ENCODE measurements at regions not wholly inside any gene's neighbourhood (a gene's known extent, or its start where the extent isn't known, plus 50 kb on each side); places are given as distances from the start of the nearest gene placed in this dataset.
A peak's percentile ranks its signal among the peaks of the same experiment; 100 is the strongest.

- Histone ChIP-seq H2BK5ac (ENCODE audit: low read depth, low read length, poor library complexity, severe bottlenecking) (peak overlapping the region; percentile 94), H3K18ac (ENCODE audit: low read depth, low read length) (no peak overlapping the region), H4K91ac (ENCODE audit: insufficient read depth, low read depth, low read length) (no peak overlapping the region; the same call in 1 of the 2 replicates), H3K14ac (replicated peaks; ENCODE audit: low read depth, low read length) (no peak overlapping the region), H3K27me3 (ENCODE audit: control insufficient read depth, insufficient read depth, low read length) (no peaks in the 10 kb centered on the region), H3K4ac (ENCODE audit: low read depth, low read length) (no peak overlapping the region), H2AFZ (replicated peaks; ENCODE audit: low read length, poor library complexity) (no peak overlapping the region), H2BK20ac (ENCODE audit: low read depth, low read length) (no peak overlapping the region), H2AK9ac (replicated peaks; ENCODE audit: low read depth, low read length, poor library complexity) (no peak overlapping the region), H3K79me1 (ENCODE audit: low read depth in 1 of 2, low read length in 2 of 2) (no peaks in the 10 kb centered on the region), H3K9ac (ENCODE audit: low read depth, low read length) (no peak overlapping the region), H2BK120ac (ENCODE audit: low read depth, low read length) (no peak overlapping the region; the same call in 1 of the 2 replicates), H3K27ac (ENCODE audit: insufficient read depth, low read length) (peak overlapping the region; percentile 18; the same call in 1 of the 2 replicates), H3K4me3 (ENCODE audit: insufficient read depth, low read depth, low read length) (no peak overlapping the region), H3K23ac (ENCODE audit: low read depth, low read length) (no peak overlapping the region), H3K56ac (ENCODE audit: extremely low read depth, insufficient read depth, low read length) (0 out of 2 replicates have a peak overlapping the region, but pooled peaks have one; percentile 35), H3K36me3 (ENCODE audit: control insufficient read depth, insufficient read depth, low read length) (no peaks in the 10 kb centered on the region), H3K9me1 (ENCODE audit: insufficient read depth, low read length) (no peaks in the 10 kb centered on the region), H2AK5ac (ENCODE audit: low read depth, low read length) (no peak overlapping the region), H4K5ac (ENCODE audit: low read depth, low read length) (no peak overlapping the region), H3K4me2 (ENCODE audit: low read depth, low read length) (peak overlapping the region; percentile 65), H4K20me1 (ENCODE audit: insufficient read depth, low read length) (no peaks in the 10 kb centered on the region), H3K4me1 (ENCODE audit: control insufficient read depth, insufficient read depth, low read length) (no peaks in the 10 kb centered on the region), H3K9me3 (ENCODE audit: control insufficient read depth, insufficient read depth, low read length) (no peaks in the 10 kb centered on the region), H4K8ac (ENCODE audit: low read depth in 2 of 2, low read length in 2 of 2) (peak overlapping the region in 1 of 2 experiments; percentile 22; a peak in 1 of 4 replicates), H2BK15ac (ENCODE audit: low read depth, low read length) (no peak overlapping the region)
- intact Hi-C loops (cut with micrococcal nuclease) = no loop called here
- ChIA-PET CTCF (no interaction called here), POLR2A (ENCODE audit: unreplicated experiment) (no interaction called here)
- DNase-seq = peak; percentile 49
- ATAC-seq (ENCODE audit: low read depth) = peak; percentile 87
- dilution Hi-C loops (cut with HindIII; ENCODE audit: low sequenced_read_pairs, unreplicated experiment) = no loop called here
- no peak for TF ChIP-seq RCOR1 (IDR thresholded peaks at IDR 0.05; ENCODE audit: insufficient replicate concordance, low read length)
- TF ChIP-seq CHD1 (IDR thresholded peaks at IDR 0.05; ENCODE audit: low read depth, low read length) = no peak
- no peak for TF ChIP-seq CEBPB (IDR thresholded peaks at IDR 0.05; ENCODE audit: low read depth, low read length)
- no peak for TF ChIP-seq CTCF (conservative IDR thresholded peaks at IDR 0.05; ENCODE audit: low read depth, low read length)
- no peak for TF ChIP-seq USF2 (IDR thresholded peaks at IDR 0.05; ENCODE audit: low read depth, low read length)
- no peak for TF ChIP-seq FOS (IDR thresholded peaks at IDR 0.05; ENCODE audit: low read depth, low read length)
- no peak for TF ChIP-seq MAZ (IDR thresholded peaks at IDR 0.05; ENCODE audit: borderline replicate concordance, low read depth, low read length)
- WGBS, 2 experiments (ENCODE audit: extremely low coverage in 2 of 2, insufficient read length in 1 of 2) = no CpG with 5 or more reads among the region's 2 CpGs
- no TSS peak for BruUV-seq (replicated peaks)
- in situ Hi-C loops (cut with MboI; ENCODE audit: low sequenced_read_pairs) = no loop called here
These were observed 1564.4 kb downstream of the EFNA5 start for GRCh38 chr5:106106384-106106783.

Measured in IMR-90 (cell line).